AG09319 (cell line): ENCODE measurements at regions not wholly inside any gene's neighbourhood (a gene's known extent, or its start where the extent isn't known, plus 50 kb on each side); places are given as distances from the start of the nearest gene placed in this dataset.

Source experiments
- DNase-seq: peaks from one replicate; pipeline ENCODE4 v3.0.0-alpha.2; 2010; ENCODE audit warnings: low read depth; ENCODE audit errors: extremely low read depth
- CTCF ChIP-seq: IDR thresholded peaks from 2 replicates; pipeline ENCODE4 v1.5.1; 2011; ENCODE audit warnings: low read depth, mild to moderate bottlenecking, inconsistent platforms, low read length, moderate library complexity

DNA sequence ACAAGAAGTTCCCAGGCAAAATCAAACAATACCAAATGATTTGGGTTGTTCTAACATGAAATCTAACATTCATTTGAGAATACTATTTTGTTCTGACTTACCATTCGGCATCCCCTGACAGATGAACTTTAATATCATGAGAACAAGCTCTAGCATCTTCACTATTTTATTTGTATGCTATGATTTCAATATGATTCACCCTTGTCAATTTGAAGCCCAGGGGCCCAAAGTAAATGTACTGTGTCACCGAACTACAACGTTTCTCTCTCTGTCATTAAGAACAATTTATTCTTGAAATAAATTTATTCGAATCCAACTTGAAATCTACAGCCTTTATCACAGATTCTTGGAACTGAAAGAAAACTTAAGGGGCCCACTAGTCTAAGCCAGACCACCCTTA is 146.2 kb upstream of the RASSF8 start:
- DNase-seq, result no peak

DNA sequence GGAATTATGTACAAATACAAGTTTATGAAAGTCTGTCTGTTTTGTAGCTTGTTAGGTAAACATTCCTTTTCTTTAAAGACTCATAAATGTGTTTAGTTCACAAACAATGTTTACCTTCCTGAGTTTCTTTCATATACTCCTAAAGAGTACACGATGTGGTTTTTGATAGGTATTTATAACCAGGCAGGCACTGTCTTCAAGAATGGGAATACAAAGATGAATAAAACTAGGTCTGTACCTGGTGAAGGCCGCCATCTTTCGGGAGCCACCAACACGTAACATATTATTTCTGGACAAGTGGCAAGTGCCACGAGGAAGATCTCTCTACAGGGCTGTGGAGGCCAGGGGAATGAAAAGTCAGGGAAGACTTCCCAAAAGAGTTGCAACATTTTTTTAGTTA is 144.6 kb upstream of the RASSF8 start:
- TF ChIP-seq CTCF, result no peak
- no peak for DNase-seq

More for the DNA sequence above, 146.2 kb upstream of the RASSF8 start:
- no peak for TF ChIP-seq CTCF

GRCh38 chr12:25816637-25817036 is 141.8 kb upstream of the RASSF8 start:
- TF ChIP-seq CTCF, result no peak
- DNase-seq, result no peak

DNA sequence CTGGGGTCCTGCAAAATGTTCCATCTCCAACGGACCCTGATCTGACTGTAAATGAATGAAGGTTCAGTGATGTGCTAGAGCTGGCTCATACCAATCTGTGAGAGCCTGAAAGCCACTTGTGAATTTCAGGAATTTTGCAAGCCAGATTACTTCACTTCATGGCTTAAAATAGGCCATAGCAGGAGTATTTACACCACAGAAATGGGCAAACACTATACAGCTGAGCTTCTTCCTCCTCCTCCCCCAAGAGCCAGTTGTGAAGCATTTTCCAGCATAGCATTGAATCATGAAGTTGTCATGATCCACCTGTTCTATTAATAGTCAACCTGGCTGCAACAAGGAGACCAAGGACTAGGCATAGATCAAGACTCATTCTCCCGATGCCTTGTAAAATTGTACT is 141.3 kb upstream of the RASSF8 start:
- DNase-seq, result no peak

DNA sequence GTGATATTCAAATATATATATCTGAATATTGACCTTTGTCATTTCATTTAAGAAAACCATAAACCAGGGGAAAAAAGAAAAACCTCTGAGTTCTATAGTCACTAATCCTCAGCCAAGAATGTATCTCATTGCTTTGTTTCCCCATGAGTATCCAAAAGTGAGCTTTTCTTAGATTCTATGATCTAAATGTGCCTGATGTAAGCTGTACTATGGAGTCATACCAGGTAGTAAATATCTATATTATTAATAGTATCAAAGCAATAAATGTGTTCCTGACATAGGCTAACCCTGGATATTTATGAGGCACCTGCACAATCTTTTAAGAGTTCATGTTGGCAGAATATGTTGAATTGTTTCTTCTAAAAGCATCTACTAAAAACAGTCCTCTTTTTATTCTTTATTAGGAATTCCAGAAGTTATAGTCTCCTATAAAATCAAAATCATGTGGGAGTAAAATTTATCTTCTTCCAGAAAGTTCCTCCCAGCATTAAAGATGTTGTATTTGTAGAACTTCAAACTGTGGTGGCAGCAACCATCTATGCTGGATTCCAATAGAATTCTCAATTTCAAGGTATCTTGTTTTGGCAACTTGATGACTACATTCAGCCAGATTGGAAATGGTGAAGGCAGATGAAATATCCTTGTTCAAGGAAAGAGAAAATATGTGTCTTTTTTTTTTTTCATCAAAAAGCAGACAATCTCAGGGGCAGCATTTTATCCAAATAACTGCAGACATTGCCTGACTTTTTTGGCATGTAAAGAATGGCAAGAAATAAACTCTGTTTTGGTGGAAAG is 139.7 kb upstream of the RASSF8 start:
- DNase-seq, result no peak
- no peak for TF ChIP-seq CTCF

More for the DNA sequence above, 141.3 kb upstream of the RASSF8 start:
- no peak for TF ChIP-seq CTCF

GRCh38 chr12:25819691-25820090 is 138.8 kb upstream of the RASSF8 start:
- DNase-seq, result no peak
- no peak for TF ChIP-seq CTCF

GRCh38 chr12:25822281-25822680 is 136.2 kb upstream of the RASSF8 start:
- TF ChIP-seq CTCF, result no peak
- no peak for DNase-seq
